GM12878 (cell line): ENCODE measurements at regions not wholly inside any gene's neighbourhood (a gene's known extent, or its start where the extent isn't known, plus 50 kb on each side); places are given as distances from the start of the nearest gene placed in this dataset.

Experiments
- ATAC-seq: fragments of 200-7000 bp; cut with Tn5 transposase; 3 replicates; pipeline ENCODE4 v1.9.1; 2020; ENCODE audit warnings: mild to moderate bottlenecking, moderate library complexity
- BruUV-seq: library from RNA; stranded (reverse); fragments of 400-500 nt; replicated peaks from 2 replicates; lab custom pipeline; 2021; lab: Mats Ljungman, UMichigan
- CTCF ChIA-PET: fragments of 300-600 bp; sonication (Branson Sonifier 250); formaldehyde crosslinking; extraction: SDS; loops from one replicate; lab custom pipeline; 2021; ENCODE audit warnings: inconsistent platforms; lab: Yijun Ruan, JAX
- POLR2A ChIA-PET: fragments of 350-600 bp; formaldehyde crosslinking; extraction: SDS; loops from one replicate; lab custom pipeline; 2021; ENCODE audit warnings: inconsistent platforms; lab: Charles Lee
- RAD21 ChIA-PET: fragments of 300-600 bp; sonication (Branson Sonifier 250); formaldehyde crosslinking; loops from one replicate; lab custom pipeline; 2023; ENCODE audit warnings: antibody characterized with exemption; ENCODE audit not compliant: unreplicated experiment; lab: Charles Lee
- SMC1A ChIA-PET: fragments of 300-600 bp; sonication (Branson Sonifier 250); formaldehyde crosslinking; loops from one replicate; lab custom pipeline; 2023; ENCODE audit not compliant: unreplicated experiment, uncharacterized antibody; lab: Charles Lee
- DNase-seq: peaks from one replicate; pipeline ENCODE4 v3.0.0-alpha.2; 2011; ENCODE audit warnings: low read depth, low spot score
- FAIRE-seq: peaks from 3 replicates; lab custom pipeline; 2011; peaks lifted over from hg19 to GRCh38; lab: Jason Lieb, UNC
- H2AFZ ChIP-seq: 2 replicates; pipeline ENCODE4 v1.6.0; 2011; ENCODE audit warnings: low read depth, low read length, control low read depth; ENCODE audit not compliant: control insufficient read depth
- H3K27ac ChIP-seq: 2 replicates; pipeline ENCODE4 v1.5.1; 2011; ENCODE audit warnings: control low read depth; ENCODE audit not compliant: control insufficient read depth, insufficient read depth
- H3K27me3 ChIP-seq, 2 experiments: replicated peaks in 1 of 2; 2 replicates each; pipeline versions ENCODE4 v1.6.0 to v1.6.1; 2011; ENCODE audit warnings: low read length in 1 of 2; ENCODE audit not compliant: control insufficient read depth in 2 of 2, insufficient read depth in 2 of 2
- H3K36me3 ChIP-seq, 2 experiments: 2 replicates each; pipeline ENCODE4 v1.5.1; 2011; ENCODE audit warnings: low read length in 1 of 2; ENCODE audit not compliant: control insufficient read depth in 2 of 2, insufficient read depth in 2 of 2
- H3K4me1 ChIP-seq: 2 replicates; pipeline ENCODE4 v1.6.1; 2011; ENCODE audit warnings: mild to moderate bottlenecking, low read length, moderate library complexity, mixed read lengths; ENCODE audit not compliant: control insufficient read depth, insufficient read depth
- H3K4me2 ChIP-seq: 2 replicates; pipeline ENCODE4 v1.6.0; 2011; ENCODE audit warnings: control low read depth; ENCODE audit not compliant: control insufficient read depth, insufficient read depth
- H3K4me3 ChIP-seq: fragments of 200-600 bp; sonication (generic); 2 replicates; pipeline ENCODE4 v1.5.1; 2016
- H3K79me2 ChIP-seq: 2 replicates; pipeline ENCODE4 v1.6.0; 2011; ENCODE audit warnings: low read length; ENCODE audit not compliant: control insufficient read depth, insufficient read depth
- H3K9ac ChIP-seq: 2 replicates; pipeline ENCODE4 v1.8.0; 2011; ENCODE audit warnings: low read length, control low read depth, mixed read lengths; ENCODE audit not compliant: control insufficient read depth, insufficient read depth
- H3K9me3 ChIP-seq: replicated peaks from 3 replicates; pipeline ENCODE4 v1.5.1; 2011; ENCODE audit warnings: mild to moderate bottlenecking, low read length; ENCODE audit not compliant: control insufficient read depth, insufficient read depth
- H4K20me1 ChIP-seq: 2 replicates; pipeline ENCODE4 v1.6.0; 2011; ENCODE audit not compliant: control insufficient read depth, insufficient read depth
- ATF3 ChIP-seq: IDR thresholded peaks from 2 replicates; pipeline ENCODE4 v1.6.1; 2011; ENCODE audit warnings: low read depth, mild to moderate bottlenecking, low read length, moderate library complexity, borderline replicate concordance; ENCODE audit errors: extremely low read depth
- CEBPB ChIP-seq, 2 experiments: fragments of 150-350 bp in 1 of 2; IDR thresholded peaks; 2 replicates each; pipeline ENCODE4 v1.6.1; 2012 to 2014; ENCODE audit warnings: low read depth in 2 of 2, low read length in 2 of 2, borderline replicate concordance in 1 of 2, inconsistent platforms in 1 of 2
- CHD1 ChIP-seq: IDR thresholded peaks from 2 replicates; pipeline ENCODE4 v1.6.1; 2012; ENCODE audit warnings: low read depth, low read length, improper control_type of control experiment
- DPF2 ChIP-seq: fragments of 450-650 bp; IDR thresholded peaks from 2 replicates; pipeline ENCODE4 v1.6.1; 2017; ENCODE audit warnings: mild to moderate bottlenecking
- IRF3 ChIP-seq: fragments of 450-650 bp; IDR thresholded peaks from 2 replicates; pipeline ENCODE4 v1.6.1; 2014; ENCODE audit warnings: mild to moderate bottlenecking
- JUNB ChIP-seq: IDR thresholded peaks from 2 replicates; pipeline ENCODE4 v1.6.1; 2016; ENCODE audit warnings: antibody characterized with exemption, mild to moderate bottlenecking
- NFYB ChIP-seq: IDR thresholded peaks from 2 replicates; pipeline ENCODE4 v1.6.1; 2011; ENCODE audit warnings: low read depth, mild to moderate bottlenecking, low read length, improper control_type of control experiment, moderate library complexity; ENCODE audit not compliant: insufficient read depth
- NRF1 ChIP-seq: conservative IDR thresholded peaks from 2 replicates; pipeline ENCODE4 v1.6.1; 2011; ENCODE audit warnings: mild to moderate bottlenecking, low read depth, low read length, improper control_type of control experiment
- STAT3 ChIP-seq: IDR thresholded peaks from 2 replicates; pipeline ENCODE4 v1.6.1; 2011; ENCODE audit warnings: low read depth, low read length, improper control_type of control experiment
- WRNIP1 ChIP-seq: IDR thresholded peaks from 2 replicates; pipeline ENCODE4 v1.6.1; 2011; ENCODE audit warnings: low read depth, low read length, improper control_type of control experiment, borderline replicate concordance
- WGBS: methylation state at CpG from one replicate; pipeline ENCODE4 v1.1.6; 2016; ENCODE audit warnings: low lambda C conversion rate; ENCODE audit not compliant: insufficient replicate concordance, insufficient coverage; ENCODE audit errors: missing lambda C conversion rate; 5-methylcytosine and 5-hydroxymethylcytosine counted together
- in situ Hi-C: fragments of 300-500 bp; cut with MboI; formaldehyde crosslinking; loops from 9 replicates; pipeline ENCODE4 v1.14.3; 2018; ENCODE audit warnings: mixed read lengths
- intact Hi-C: fragments of 100-400 bp; cut with micrococcal nuclease; formaldehyde crosslinking; loops from one replicate; pipeline ENCODE4 v1.14.2; 2022; ENCODE audit not compliant: unreplicated experiment
- TF ChIP-seq, protein P1 (sequence below): IDR thresholded peaks from 2 replicates; pipeline ENCODE4 v1.6.1; 2011; ENCODE audit warnings: mild to moderate bottlenecking, low read depth, low read length, moderate library complexity; ENCODE audit not compliant: insufficient replicate concordance

DNA sequence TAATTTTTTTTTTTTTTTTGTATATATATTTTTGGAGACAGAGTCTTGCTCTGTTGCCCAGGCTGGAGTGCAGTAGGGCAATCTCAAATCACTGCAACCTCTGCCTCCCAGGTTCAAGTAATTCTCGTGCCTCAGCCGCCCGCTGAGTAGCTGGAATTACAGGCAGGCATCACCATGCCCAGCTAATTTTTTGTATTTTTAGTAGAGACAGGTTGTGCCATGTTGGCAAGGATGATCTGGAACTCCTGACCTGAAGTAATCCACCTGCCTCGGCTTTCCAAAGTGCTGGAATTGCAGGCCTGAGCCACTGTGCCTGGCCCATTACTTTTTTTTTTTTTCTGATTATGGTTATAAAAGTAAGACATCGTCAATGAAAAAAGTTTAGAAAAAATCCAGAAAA, 84.0 kb upstream of the LMNB1 start:
- CTCF ChIA-PET = interaction anchor here (0.6 to 0.7 kb wide), 2 partner anchors 16 to 31 kb away, joined by 3 read pairs; no protein-coding TSS in a partner anchor
- BruUV-seq = no TSS peak
- in situ Hi-C loops = no loop called here

More for the DNA sequence above, 84.0 kb upstream of the LMNB1 start:
- WGBS = 77% methylated on average over 5 of the region's 5 CpGs
- no peak for TF ChIP-seq WRNIP1
- TF ChIP-seq, protein P1, sequence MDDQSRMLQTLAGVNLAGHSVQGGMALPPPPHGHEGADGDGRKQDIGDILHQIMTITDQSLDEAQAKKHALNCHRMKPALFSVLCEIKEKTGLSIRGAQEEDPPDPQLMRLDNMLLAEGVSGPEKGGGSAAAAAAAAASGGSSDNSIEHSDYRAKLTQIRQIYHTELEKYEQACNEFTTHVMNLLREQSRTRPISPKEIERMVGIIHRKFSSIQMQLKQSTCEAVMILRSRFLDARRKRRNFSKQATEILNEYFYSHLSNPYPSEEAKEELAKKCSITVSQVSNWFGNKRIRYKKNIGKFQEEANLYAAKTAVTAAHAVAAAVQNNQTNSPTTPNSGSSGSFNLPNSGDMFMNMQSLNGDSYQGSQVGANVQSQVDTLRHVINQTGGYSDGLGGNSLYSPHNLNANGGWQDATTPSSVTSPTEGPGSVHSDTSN = no peak
- no peak for TF ChIP-seq IRF3
- no peak for TF ChIP-seq NRF1
- no peak for TF ChIP-seq ATF3
- TF ChIP-seq DPF2 = no peak
- TF ChIP-seq NFYB = no peak
- no peak for TF ChIP-seq JUNB
- no peak for TF ChIP-seq CHD1
- no peak for TF ChIP-seq CEBPB (IDR thresholded peaks at IDR 0.05; ENCODE audit: borderline replicate concordance in 1 of 2, low read depth in 2 of 2, low read length in 2 of 2)
- TF ChIP-seq STAT3 = no peak
- no peaks in the 10 kb centered on the region for H3K36me3 ChIP-seq
- intact Hi-C loops = no loop called here
- FAIRE-seq (no peak), ATAC-seq (no peak), DNase-seq (no peak)
- H3K27me3 ChIP-seq = no peaks in the 10 kb centered on the region
- H3K4me3 ChIP-seq = no peak overlapping the region
- ChIA-PET SMC1A (interaction anchor here (0.9 to 1.2 kb wide), 2 partner anchors 12 to 30 kb away, joined by 3 to 4 read pairs; no protein-coding TSS in a partner anchor), POLR2A (no interaction called here), RAD21 (interaction anchor here (0.7 kb wide), 1 partner anchor 85 kb away, joined by 4 read pairs; no protein-coding TSS in a partner anchor)
- H3K4me2 ChIP-seq = no peak overlapping the region
- H2AFZ ChIP-seq = no peak overlapping the region
- no peaks in the 10 kb centered on the region for H4K20me1 ChIP-seq
- H3K79me2 ChIP-seq = no peaks in the 10 kb centered on the region
- no peak overlapping the region for H3K27ac ChIP-seq
- H3K9ac ChIP-seq = no peak overlapping the region
- H3K9me3 ChIP-seq = no peaks in the 10 kb centered on the region
- H3K4me1 ChIP-seq = no peaks in the 10 kb centered on the region
